A673 (cell line): ENCODE measurements at regions not wholly inside any gene's neighbourhood (a gene's known extent, or its start where the extent isn't known, plus 50 kb on each side); places are given as distances from the start of the nearest gene placed in this dataset.

Experiments
- BruUV-seq: library from RNA; stranded (reverse); fragments of 400-500 nt; replicated peaks from 2 replicates; lab custom pipeline; 2021; lab: Mats Ljungman, UMichigan
- CTCF ChIA-PET: fragments of 300-600 bp; sonication (Branson Sonifier 250); formaldehyde crosslinking; loops from one replicate; lab custom pipeline; 2022; ENCODE audit warnings: antibody characterized with exemption; lab: Charles Lee
- POLR2A ChIA-PET: fragments of 300-600 bp; sonication (Branson Sonifier 250); formaldehyde crosslinking; loops from one replicate; lab custom pipeline; 2022; ENCODE audit warnings: antibody characterized with exemption; ENCODE audit not compliant: low non-redundant PET; lab: Charles Lee
- DNase-seq: peaks from one replicate; pipeline ENCODE4 v3.0.0-alpha.2; 2015; ENCODE audit warnings: low spot score
- H3K27ac ChIP-seq: fragments of 200-600 bp; sonication (generic); 2 replicates; pipeline ENCODE4 v1.5.1; 2016; ENCODE audit warnings: mixed run types, low read depth, mild to moderate bottlenecking, mixed read lengths, antibody characterized with exemption, low read length; ENCODE audit not compliant: poor library complexity, severe bottlenecking
- H3K27me3 ChIP-seq: fragments of 200-600 bp; sonication (generic); replicated peaks from 2 replicates; pipeline ENCODE4 v1.6.1; 2017; ENCODE audit warnings: mixed run types, low read depth, mild to moderate bottlenecking, mixed read lengths, antibody characterized with exemption, low read length; ENCODE audit not compliant: insufficient read depth, poor library complexity
- H3K36me3 ChIP-seq: fragments of 200-600 bp; sonication (generic); 2 replicates; pipeline ENCODE4 v1.6.1; 2016; ENCODE audit warnings: mixed run types, mild to moderate bottlenecking, mixed read lengths, antibody characterized with exemption, low read length; ENCODE audit not compliant: insufficient read depth, poor library complexity, severe bottlenecking
- H3K4me1 ChIP-seq: fragments of 200-600 bp; sonication (generic); 2 replicates; pipeline ENCODE4 v1.6.1; 2017; ENCODE audit warnings: mixed run types, mild to moderate bottlenecking, mixed read lengths, antibody characterized with exemption, low read length; ENCODE audit not compliant: insufficient read depth, poor library complexity, severe bottlenecking
- H3K4me3 ChIP-seq: fragments of 200-600 bp; sonication (generic); 2 replicates; pipeline ENCODE4 v1.5.1; 2016; ENCODE audit warnings: low read depth, mixed run types, mild to moderate bottlenecking, mixed read lengths, low read length; ENCODE audit not compliant: poor library complexity, severe bottlenecking
- H3K9me3 ChIP-seq: fragments of 200-600 bp; sonication (generic); 2 replicates; pipeline ENCODE4 v1.6.1; 2016; ENCODE audit warnings: mixed run types, low read depth, mild to moderate bottlenecking, mixed read lengths, antibody characterized with exemption, low read length; ENCODE audit not compliant: poor library complexity, severe bottlenecking
- CTCF ChIP-seq: fragments of 300-800, 200-600 bp; sonication (generic); conservative IDR thresholded peaks from 2 replicates; pipeline ENCODE4 v1.5.1; 2017; ENCODE audit warnings: low read depth, mild to moderate bottlenecking, antibody characterized with exemption, low read length, moderate library complexity, mixed read lengths
- EZH2 ChIP-seq: fragments of 200-600 bp; sonication (generic); IDR thresholded peaks from 2 replicates; pipeline ENCODE4 v1.6.1; 2017; ENCODE audit warnings: borderline replicate concordance, low read depth, mild to moderate bottlenecking, mixed read lengths, antibody characterized with exemption, low read length; ENCODE audit not compliant: poor library complexity, severe bottlenecking
- intact Hi-C: fragments of 100-400 bp; cut with micrococcal nuclease; formaldehyde crosslinking; loops from one replicate; pipeline ENCODE4 v1.10.0; 2022; ENCODE audit not compliant: unreplicated experiment

- Histone ChIP-seq H3K4me3 (no peak overlapping the region), H3K27ac (no peak overlapping the region), H3K9me3 (no peaks in the 10 kb centered on the region), H3K4me1 (no peaks in the 10 kb centered on the region), H3K36me3 (no peaks in the 10 kb centered on the region), H3K27me3 (no peaks in the 10 kb centered on the region)
- TF ChIP-seq CTCF: no peak
- TF ChIP-seq EZH2: no peak
- BruUV-seq: no TSS peak
- CTCF ChIA-PET: no interaction called here
- intact Hi-C loops: no loop called here
- POLR2A ChIA-PET: no interaction called here
- DNase-seq: no peak
These were observed 489.3 kb downstream of the RWDD3 start for GRCh38 chr1:95723346-95723745.

- Histone ChIP-seq H3K36me3 (no peaks in the 10 kb centered on the region), H3K4me3 (no peak overlapping the region), H3K4me1 (no peaks in the 10 kb centered on the region), H3K27me3 (no peaks in the 10 kb centered on the region), H3K27ac (no peak overlapping the region), H3K9me3 (no peaks in the 10 kb centered on the region)
- intact Hi-C loops: no loop called here
- ChIA-PET POLR2A (no interaction called here), CTCF (no interaction called here)
- TF ChIP-seq EZH2 (no peak), CTCF (no peak)
- BruUV-seq: no TSS peak
- no peak for DNase-seq
These were observed 494.8 kb downstream of the RWDD3 start for GRCh38 chr1:95728841-95729240.

GRCh38 chr1:95730986-95731385 lies 497.0 kb downstream of the RWDD3 start:
- ChIA-PET CTCF (no interaction called here), POLR2A (no interaction called here)
- Histone ChIP-seq H3K4me3 (no peak overlapping the region), H3K27me3 (no peaks in the 10 kb centered on the region), H3K9me3 (no peaks in the 10 kb centered on the region), H3K4me1 (no peaks in the 10 kb centered on the region), H3K27ac (no peak overlapping the region), H3K36me3 (no peaks in the 10 kb centered on the region)
- DNase-seq: no peak
- BruUV-seq: no TSS peak
- intact Hi-C loops: no loop called here
- TF ChIP-seq EZH2 (no peak), CTCF (no peak)
